ENCODE measurements at regions not wholly inside any gene's neighbourhood (a gene's known extent, or its start where the extent isn't known, plus 50 kb on each side); places are given as distances from the start of the nearest gene placed in this dataset.
A peak's percentile ranks its signal among the peaks of the same experiment; 100 is the strongest.
"Not testable (repeated sequence)": the region's sequence is repeated elsewhere in the genome, so short reads cannot be mapped to it uniquely, and the experiment has no call there.

DNA sequence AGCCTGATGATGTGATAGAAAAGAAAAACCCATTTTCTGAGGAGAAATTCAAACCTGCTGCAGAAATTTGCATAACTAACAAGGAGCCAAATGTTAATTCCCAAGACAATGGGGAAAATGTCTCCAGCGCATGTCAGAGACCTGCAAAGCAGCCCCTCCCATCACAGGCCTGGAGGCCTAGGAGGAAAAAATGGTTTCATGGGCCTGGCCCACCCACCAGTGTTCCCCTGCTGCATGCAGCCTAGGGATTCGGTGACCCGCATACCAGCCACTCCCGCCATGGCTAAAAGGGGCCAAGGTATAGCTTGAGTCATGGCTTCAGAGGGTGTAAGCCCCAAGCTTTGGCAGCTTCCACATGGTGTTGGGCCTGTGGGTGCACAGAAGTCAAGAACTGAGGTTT lies 147.7 kb upstream of the SLC24A3 start:
- ATAC-seq; BruUV-seq (replicated peaks); H3K4me1 ChIP-seq (replicated peaks in 1 of 2; ENCODE audit: control insufficient read depth in 2 of 2, insufficient read depth in 2 of 2, low read length in 2 of 2); DNase-seq (ENCODE audit: extremely low read depth in 1 of 4, low spot score in 3 of 4); H3K9ac ChIP-seq (ENCODE audit: insufficient read depth in 1 of 2, low read depth in 2 of 2, low read length in 2 of 2); H3K36me3 ChIP-seq (ENCODE audit: control insufficient read depth, insufficient read depth, low read length); H2AFZ ChIP-seq (ENCODE audit: low read depth, low read length); H3K79me2 ChIP-seq (ENCODE audit: control insufficient read depth, insufficient read depth, low read length); H3K4me2 ChIP-seq (ENCODE audit: insufficient read depth, low read length); H4K20me1 ChIP-seq (replicated peaks; ENCODE audit: control insufficient read depth, insufficient read depth, low read length); H3K27me3 ChIP-seq (ENCODE audit: control insufficient read depth in 2 of 2, insufficient read depth in 2 of 2, low read length in 2 of 2); in situ Hi-C loops (cut with MboI); H3K4me3 ChIP-seq; FAIRE-seq; H3K9me3 ChIP-seq (replicated peaks; ENCODE audit: control insufficient read depth, insufficient read depth, low read depth, low read length); H3K27ac ChIP-seq (ENCODE audit: extremely low read depth, low read depth, low read length); POLR2A ChIA-PET; H3K9me1 ChIP-seq (ENCODE audit: control insufficient read depth, insufficient read depth, low read length); intact Hi-C loops (cut with micrococcal nuclease); CTCF ChIA-PET (ENCODE audit: low intra/inter-chr PET ratio): not testable (repeated sequence)
- WGBS (ENCODE audit: insufficient coverage, low coverage, missing lambda C conversion rate) = 2% methylated on average over 4 of the region's 4 CpGs
- TF ChIP-seq ZFP36 (IDR thresholded peaks at IDR 0.05; ENCODE audit: low read depth, low read length, partially characterized antibody) = peak; percentile 57

DNA sequence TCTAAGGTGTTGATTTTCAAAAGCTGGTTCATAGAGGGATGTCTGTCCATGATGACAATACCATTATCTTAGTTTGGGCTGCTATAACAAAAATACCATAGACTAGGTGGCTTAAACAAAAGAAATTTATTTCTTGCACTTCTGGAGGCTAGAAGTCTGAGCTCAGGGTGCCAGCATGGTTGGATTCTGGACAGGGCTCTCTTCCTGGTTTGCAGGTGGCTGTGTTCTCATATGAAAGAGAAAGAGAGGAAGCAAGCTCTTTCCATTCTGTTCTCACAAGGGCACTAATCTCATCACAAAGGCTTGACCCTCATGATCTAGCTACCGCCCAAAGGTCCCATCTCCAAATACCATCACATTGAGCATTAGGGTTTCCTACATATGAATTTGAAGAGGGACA lies 144.5 kb upstream of the SLC24A3 start:
- no peaks in the 10 kb centered on the region for H4K20me1 ChIP-seq (replicated peaks; ENCODE audit: control insufficient read depth, insufficient read depth, low read length)
- in situ Hi-C loops (cut with MboI) (no loop called here), intact Hi-C loops (cut with micrococcal nuclease) (no loop called here)
- H3K9ac ChIP-seq (ENCODE audit: insufficient read depth in 1 of 2, low read depth in 2 of 2, low read length in 2 of 2) = no peak overlapping the region
- H3K4me1 ChIP-seq (replicated peaks in 1 of 2; ENCODE audit: control insufficient read depth in 2 of 2, insufficient read depth in 2 of 2, low read length in 2 of 2) = no peaks in the 10 kb centered on the region
- no peaks in the 10 kb centered on the region for H3K27me3 ChIP-seq (ENCODE audit: control insufficient read depth in 2 of 2, insufficient read depth in 2 of 2, low read length in 2 of 2)
- POLR2A ChIA-PET = interaction anchor here (0.8 kb wide), 1 partner anchor 513 kb away, joined by 3 read pairs; no protein-coding TSS in a partner anchor
- BruUV-seq (replicated peaks) = no TSS peak
- no peaks in the 10 kb centered on the region for H3K9me1 ChIP-seq (ENCODE audit: control insufficient read depth, insufficient read depth, low read length)
- FAIRE-seq (no peak), DNase-seq (ENCODE audit: extremely low read depth in 1 of 4, low spot score in 3 of 4) (no peak), ATAC-seq (no peak)
- CTCF ChIA-PET (ENCODE audit: low intra/inter-chr PET ratio) = no interaction called here
- no peaks in the 10 kb centered on the region for H3K36me3 ChIP-seq (ENCODE audit: control insufficient read depth, insufficient read depth, low read length)
- H2AFZ ChIP-seq (ENCODE audit: low read depth, low read length) = no peak overlapping the region
- H3K9me3 ChIP-seq (replicated peaks; ENCODE audit: control insufficient read depth, insufficient read depth, low read depth, low read length) = no peaks in the 10 kb centered on the region
- no peak overlapping the region for H3K4me2 ChIP-seq (ENCODE audit: insufficient read depth, low read length)
- H3K4me3 ChIP-seq = no peak overlapping the region
- no peak overlapping the region for H3K27ac ChIP-seq (ENCODE audit: extremely low read depth, low read depth, low read length)
- H3K79me2 ChIP-seq (ENCODE audit: control insufficient read depth, insufficient read depth, low read length) = no peaks in the 10 kb centered on the region
- WGBS (ENCODE audit: insufficient coverage, low coverage, missing lambda C conversion rate) = 0% methylated on average over 1 of the region's 1 CpG
- TF ChIP-seq ZNF3 (CRISPR knock-in tag; IDR thresholded peaks at IDR 0.05) = no peak
- TF ChIP-seq SP2 (IDR thresholded peaks at IDR 0.05; ENCODE audit: extremely low read depth, low read depth, low read length, poor library complexity, severe bottlenecking) = no peak
- TF ChIP-seq KHSRP (IDR thresholded peaks at IDR 0.05) = no peak
- TF ChIP-seq DNMT1 (IDR thresholded peaks at IDR 0.05) = no peak
- no peak for TF ChIP-seq ZNF668 (CRISPR knock-in tag; IDR thresholded peaks at IDR 0.05)
- TF ChIP-seq, protein P1, sequence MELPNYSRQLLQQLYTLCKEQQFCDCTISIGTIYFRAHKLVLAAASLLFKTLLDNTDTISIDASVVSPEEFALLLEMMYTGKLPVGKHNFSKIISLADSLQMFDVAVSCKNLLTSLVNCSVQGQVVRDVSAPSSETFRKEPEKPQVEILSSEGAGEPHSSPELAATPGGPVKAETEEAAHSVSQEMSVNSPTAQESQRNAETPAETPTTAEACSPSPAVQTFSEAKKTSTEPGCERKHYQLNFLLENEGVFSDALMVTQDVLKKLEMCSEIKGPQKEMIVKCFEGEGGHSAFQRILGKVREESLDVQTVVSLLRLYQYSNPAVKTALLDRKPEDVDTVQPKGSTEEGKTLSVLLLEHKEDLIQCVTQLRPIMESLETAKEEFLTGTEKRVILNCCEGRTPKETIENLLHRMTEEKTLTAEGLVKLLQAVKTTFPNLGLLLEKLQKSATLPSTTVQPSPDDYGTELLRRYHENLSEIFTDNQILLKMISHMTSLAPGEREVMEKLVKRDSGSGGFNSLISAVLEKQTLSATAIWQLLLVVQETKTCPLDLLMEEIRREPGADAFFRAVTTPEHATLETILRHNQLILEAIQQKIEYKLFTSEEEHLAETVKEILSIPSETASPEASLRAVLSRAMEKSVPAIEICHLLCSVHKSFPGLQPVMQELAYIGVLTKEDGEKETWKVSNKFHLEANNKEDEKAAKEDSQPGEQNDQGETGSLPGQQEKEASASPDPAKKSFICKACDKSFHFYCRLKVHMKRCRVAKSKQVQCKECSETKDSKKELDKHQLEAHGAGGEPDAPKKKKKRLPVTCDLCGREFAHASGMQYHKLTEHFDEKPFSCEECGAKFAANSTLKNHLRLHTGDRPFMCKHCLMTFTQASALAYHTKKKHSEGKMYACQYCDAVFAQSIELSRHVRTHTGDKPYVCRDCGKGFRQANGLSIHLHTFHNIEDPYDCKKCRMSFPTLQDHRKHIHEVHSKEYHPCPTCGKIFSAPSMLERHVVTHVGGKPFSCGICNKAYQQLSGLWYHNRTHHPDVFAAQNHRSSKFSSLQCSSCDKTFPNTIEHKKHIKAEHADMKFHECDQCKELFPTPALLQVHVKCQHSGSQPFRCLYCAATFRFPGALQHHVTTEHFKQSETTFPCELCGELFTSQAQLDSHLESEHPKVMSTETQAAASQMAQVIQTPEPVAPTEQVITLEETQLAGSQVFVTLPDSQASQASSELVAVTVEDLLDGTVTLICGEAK (IDR thresholded peaks at IDR 0.05) = no peak
- TF ChIP-seq, protein P1 (CRISPR knock-in tag; IDR thresholded peaks at IDR 0.05) = no peak
- no peak for TF ChIP-seq PTBP1 (IDR thresholded peaks at IDR 0.05; ENCODE audit: low read depth, low read length)
